GM18870 (cell line): ENCODE measurements at regions not wholly inside any gene's neighbourhood (a gene's known extent, or its start where the extent isn't known, plus 50 kb on each side); places are given as distances from the start of the nearest gene placed in this dataset.

Source experiments
- ATAC-seq: cut with Tn5 transposase; IDR thresholded peaks from one replicate; pipeline ENCODE4 v1.9.1; 2021; ENCODE audit warnings: moderate library complexity; ENCODE audit not compliant: unreplicated experiment

DNA sequence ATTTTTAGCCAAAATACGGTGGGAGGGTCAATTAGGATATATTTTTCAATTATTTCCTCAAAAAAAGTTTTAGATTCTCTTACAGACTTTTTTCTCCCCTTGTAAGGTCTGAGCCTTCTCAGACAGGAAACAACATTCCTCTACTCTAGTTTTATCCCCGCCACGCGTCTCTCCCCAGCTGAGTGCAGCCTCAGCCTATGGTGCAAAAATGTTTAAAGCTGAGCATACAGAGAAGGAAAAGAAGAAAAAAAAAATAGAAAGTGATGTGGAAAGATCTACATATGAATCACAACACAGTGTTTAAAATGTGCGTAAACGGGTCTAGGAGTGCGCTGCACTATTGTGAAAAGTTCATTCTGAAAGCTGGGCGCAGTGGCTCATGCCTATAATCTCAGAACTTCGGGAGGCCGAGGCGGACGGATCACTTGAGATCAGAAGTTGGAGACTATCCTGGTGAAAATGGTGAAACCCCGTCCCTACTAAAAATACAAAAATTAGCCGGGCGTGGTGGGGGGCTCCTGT, 159.0 kb downstream of the TRIM27 start:
- ATAC-seq = no peak

DNA sequence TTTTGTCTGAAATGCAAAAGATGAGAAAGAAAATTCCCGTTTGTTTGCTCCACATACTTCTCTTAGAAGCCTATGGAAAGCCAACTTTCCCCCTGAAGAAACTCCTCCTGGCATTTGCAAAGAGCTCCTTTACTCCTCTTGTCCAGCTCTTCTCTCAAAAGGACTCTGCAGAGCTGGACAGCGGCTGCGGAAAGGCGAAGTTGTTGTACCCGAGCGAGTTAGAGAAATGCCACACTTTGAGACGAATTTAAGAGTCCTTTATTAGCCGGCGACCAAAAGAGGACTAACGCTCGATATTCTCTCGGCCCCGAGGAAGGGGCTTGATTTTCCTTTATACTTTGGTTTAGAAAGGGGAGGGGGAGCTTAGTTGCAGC, 157.8 kb downstream of the TRIM27 start:
- ATAC-seq = no peak

DNA sequence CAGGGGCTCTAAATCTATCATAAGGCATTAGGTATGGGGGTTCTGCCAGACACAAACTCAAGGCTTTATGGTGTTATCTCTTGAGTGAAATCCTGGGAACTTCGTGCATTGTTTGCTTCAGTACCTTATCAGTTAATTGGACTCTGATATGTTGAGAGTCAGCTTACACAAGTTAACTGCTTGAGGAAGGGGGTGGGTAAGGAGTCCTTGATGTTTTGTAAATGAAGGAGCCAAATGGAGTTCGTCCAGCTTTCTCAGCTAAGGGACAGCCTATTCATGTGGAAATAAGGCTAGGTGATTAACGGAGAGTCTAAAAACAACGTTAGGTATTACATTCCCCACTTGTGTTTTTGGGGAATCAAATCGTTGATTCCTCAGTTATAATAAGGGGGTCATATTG, 157.4 kb downstream of the TRIM27 start:
- ATAC-seq = no peak

DNA sequence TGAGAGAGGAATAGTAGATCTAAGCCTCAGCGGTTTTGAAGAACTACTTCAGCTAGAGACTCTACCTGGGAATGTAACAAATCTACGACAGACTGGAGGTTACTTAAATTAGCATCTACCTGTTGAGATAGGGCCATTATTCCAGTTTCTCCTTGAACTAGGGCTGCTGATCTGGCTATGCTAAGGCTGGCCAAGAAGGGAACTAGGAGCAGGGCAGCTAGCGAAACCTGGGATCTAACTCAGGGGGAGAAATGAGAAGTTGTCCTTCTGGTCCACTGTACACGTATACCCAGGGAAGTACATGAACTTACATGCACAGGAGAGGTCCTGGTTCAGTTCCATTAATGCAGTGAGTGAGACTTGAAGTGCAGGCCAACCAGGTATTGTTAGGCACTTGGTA, 156.7 kb downstream of the TRIM27 start:
- ATAC-seq = no peak

DNA sequence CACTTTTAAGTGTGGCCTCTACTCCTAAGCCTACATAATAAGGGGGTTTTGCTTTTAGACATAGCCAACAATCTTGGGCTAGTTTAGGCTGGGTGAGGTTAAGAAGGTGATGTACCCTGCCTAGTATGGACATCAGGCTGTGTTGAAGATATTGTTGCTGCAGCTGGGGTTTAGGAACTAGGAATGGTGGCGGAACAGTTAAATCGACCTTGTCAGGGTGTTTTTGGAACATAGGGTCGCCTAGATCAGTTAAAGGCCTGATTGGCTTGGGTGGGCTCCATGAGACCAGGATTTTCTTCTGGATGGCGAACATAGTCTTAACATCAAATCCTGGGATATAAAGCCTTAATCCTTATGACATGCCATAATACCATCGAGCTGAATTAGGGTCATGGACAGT, 156.1 kb downstream of the TRIM27 start:
- no peak for ATAC-seq

DNA sequence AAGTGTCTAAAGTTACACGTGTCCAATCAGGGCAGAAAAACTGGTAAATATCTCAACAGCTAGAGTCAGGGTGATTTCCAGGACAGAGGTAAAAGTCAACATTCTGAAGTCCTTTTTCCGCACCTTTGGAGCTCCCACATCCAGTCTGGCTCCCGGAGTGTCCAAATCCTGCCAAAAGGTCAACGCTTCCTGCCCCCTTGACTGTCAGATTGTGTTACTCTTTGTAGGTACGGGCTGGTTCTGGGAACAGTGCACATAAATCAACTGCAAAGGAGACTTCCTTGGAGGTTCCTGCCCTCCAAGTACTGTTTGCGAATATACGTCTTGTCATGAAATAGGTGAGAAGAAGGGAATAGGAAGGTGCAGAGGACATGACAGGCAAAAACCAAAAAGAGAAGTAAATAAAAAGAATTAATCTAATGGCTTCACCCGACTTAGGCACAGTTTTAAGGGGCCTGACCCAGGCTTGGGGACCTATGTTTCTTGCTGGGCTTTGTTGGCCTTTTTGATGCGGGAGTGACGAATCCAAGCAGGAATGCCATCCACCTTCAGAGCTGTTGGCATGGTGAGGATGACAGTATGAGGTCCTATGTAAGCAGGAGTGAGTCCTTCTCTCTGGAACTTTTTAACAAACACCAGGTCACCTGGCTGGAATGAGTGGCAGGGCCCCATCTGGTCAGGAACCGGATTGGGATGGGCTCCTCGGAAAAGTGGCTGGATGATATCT, 155.4 kb downstream of the TRIM27 start:
- ATAC-seq = no peak

DNA sequence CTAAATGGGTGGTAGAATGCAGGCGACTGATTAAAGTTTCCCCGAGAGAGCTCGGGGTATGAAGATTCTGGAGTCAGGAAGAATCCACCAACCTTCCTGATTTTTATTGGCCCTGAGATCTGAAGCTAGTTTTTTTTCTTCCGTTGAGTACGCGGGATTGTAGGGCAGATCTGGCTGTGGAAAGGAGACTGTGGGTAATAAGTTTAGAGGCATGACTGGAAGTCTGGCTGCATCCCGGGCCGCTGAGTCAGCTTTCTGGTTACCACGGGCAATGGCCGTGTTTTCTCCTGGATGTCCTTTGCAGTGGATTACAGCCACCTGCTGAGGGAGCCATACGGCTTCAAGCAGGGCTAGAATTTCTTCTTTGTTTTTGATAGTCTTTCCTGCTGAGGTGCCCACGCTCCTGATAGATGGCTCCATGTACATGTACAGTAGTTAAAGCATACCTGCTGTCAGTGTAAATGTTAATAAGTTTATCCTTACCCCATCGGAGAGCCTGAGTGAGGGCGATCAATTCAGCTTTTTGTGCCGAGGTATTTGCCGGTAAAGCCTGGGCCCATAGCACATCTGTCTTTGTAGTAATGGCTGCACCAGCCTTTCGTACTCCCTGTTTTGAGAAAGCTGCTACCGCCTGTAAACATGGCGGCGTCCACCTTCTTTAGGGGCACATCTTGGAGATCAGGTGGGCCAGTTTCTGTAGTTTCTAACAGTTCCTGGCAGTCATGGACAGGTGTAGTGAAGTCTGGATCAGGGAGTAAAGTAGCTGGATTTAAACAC, 154.0 kb downstream of the TRIM27 start:
- ATAC-seq = no peak

DNA sequence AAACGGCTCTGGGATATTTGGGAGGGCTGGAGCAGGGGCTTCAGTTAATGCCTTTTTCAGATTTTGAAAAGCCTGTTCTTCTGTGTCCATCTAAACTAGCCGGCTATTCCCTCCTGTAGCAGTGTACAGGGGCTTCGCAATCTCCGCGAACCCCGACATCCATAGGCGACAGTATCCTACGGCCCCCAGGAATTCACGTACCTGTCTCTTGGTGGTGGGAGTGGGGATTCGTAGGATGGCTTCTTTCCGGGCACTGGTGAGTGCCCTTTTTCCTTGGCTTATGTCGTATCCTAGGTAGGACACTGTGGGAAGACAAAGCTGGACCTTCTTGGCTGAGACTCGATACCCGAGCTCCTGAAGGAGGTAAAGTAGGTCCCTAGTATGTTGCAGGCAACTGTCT, 153.1 kb downstream of the TRIM27 start:
- ATAC-seq = no peak

DNA sequence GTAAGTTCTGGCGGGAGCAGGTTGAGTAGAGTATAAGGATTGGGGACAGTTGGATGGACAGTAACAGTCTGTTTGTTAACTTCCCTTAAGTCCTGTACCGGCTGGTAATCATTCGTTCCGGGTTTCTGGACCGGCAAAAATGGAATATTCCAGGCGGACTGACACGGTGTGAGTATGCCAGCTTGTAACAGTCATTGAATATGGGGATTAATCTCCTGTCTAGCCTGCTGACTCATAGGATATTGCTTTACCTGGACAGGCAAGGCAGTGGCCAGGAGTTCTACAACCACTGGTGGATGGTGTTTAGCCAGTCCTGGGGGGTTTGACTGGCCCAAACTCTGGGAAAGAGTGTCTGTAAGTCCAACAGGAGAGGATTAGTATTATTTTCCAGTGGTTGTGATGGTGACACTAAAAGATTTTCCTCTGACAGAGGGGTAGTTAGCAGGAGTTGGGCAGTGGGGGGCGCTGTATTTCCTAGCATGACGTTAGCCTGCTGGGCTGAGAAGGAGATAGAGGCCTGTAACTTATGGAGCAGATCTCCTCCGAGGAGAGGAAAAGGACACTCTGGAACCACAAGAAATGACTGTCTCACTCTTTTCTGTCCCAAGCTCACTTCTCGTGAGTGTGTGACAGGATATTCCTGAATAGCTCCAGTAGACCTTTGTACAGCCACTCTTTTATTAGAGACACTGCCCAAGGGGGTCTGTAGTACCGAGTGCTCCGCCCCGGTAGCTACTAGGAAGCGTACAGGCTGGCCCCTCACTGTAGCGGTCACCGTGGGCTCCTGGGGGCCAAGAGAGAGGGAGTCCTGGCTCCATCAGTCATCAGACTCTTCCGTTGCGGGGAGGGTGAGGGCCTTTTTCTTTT, 152.2 kb downstream of the TRIM27 start:
- ATAC-seq = no peak

DNA sequence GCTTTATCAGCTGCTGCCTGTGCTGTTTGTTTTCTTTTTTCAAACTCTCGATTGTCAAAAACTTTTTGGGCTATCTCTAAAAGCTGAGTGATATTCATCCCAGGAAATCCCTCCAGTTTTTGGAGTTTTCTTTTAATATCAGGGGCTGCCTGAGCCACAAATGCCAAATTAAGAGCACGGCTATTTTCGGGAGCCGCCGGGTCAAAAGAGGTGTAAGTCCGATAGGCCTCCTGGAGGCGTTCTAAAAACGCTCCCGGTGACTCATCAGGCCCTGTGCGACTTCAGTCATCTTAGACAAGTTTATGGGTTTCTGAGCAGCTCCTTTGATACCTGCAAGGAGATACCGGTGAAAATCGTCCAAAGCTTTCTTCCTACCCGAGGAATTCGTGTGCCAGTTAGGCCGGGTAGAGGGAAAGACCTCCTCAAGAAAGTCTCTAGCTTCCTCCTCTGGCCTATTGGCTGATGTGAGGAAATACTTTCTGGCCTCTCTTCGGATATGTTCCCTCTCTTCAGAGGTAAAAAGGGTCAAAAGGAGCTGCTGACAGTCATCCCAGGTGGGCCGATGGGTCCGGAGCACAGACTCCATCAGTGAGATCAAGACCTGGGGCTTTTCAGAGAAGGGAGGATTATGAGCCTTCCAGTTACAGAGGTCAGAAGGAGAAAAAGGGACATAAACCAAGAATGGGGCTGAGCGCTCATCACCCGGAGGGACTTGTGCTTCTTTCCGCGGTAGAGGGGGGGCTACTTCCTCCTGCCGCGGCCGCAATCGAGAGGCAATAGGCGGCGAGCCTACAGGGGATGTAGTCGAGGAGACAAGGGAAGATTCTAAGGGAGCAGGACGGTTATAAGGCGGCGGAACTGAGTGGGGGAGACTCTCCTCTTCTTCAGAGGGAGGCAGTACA, 151.1 kb downstream of the TRIM27 start:
- no peak for ATAC-seq

DNA sequence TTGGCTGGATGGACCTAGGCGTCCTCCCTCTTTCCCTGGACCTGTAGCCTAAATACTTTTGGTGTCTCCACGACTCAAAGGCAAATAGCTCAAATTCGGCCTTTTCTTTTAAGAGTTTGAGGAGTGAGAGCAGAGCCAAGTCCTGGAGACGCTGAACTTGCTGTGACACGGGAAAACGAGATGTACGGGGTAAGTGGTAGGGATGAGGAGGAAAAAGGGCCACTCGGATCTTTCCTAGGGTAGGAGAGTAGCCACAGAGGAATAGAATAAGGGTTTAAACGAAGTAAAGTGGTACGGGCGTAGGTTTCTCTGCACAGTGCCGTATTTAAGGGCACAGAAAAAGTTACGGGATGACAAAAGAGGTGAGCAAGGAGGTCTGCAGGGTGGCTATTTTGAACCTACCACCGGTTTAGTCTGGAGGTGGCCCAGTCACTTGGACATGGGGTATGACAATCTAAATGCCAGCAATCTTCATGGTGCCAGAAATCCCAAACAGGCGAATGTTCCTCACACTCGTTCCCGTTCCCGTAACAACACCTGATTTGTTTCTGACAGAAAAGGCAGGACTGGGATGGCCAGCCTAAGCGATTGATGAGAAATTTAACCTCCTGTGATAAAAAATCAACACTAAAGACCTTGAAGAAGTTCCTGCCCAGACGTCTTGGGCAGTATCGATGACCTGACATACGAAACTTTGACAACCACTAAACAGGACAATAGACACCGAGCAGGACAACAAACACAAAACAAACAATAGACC, 149.3 kb downstream of the TRIM27 start:
- ATAC-seq = no peak

DNA sequence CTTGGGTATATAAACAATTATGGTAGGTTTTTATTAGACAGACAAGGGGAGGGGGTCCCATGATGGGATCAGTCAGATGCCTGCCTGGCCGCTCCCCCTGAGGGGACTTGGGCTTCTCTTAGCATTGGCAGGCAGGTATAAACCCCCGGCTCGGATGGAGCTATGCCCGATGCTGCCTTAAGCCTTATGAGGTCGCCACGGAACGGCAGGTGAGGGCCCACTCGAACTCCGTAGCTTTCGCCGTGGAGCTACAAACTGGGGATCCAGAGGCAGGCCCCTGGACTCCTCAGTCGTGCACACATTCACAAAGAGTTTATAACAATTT, 148.8 kb downstream of the TRIM27 start:
- ATAC-seq = no peak

DNA sequence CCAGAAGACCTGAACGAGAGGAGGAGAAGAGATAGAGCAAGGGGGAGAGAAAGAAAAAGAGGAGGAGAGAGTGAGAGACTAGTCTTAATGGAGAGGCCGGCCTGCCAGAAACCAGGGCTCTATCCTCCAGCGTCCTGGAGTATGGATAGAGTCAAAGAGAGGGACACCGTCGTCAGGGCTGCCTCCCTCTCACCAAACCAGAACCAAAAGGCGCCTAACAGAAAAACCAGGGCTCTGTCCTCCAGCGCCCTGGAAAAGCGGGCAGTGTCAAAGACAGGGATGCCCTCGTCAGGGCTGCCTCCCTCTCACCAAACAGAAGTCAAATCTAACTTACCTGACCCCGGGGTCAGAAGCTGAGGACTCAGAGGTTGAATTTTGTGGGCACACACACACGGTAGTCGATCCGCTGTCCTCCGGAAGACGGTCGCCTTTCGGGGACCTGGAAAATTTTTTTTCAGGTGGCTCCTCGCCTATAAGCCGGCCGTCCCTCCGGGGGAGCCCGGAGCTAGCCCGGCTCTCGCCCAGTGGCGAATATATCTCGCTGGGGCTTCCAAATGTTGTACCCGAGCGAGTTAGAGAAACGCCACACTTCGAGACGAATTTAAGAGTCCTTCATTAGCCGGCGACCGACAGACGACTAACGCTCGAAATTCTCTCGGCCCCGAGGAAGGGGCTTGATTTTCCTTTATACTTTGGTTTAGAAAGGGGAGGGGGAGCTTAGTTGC, 148.2 kb downstream of the TRIM27 start:
- ATAC-seq = no peak

DNA sequence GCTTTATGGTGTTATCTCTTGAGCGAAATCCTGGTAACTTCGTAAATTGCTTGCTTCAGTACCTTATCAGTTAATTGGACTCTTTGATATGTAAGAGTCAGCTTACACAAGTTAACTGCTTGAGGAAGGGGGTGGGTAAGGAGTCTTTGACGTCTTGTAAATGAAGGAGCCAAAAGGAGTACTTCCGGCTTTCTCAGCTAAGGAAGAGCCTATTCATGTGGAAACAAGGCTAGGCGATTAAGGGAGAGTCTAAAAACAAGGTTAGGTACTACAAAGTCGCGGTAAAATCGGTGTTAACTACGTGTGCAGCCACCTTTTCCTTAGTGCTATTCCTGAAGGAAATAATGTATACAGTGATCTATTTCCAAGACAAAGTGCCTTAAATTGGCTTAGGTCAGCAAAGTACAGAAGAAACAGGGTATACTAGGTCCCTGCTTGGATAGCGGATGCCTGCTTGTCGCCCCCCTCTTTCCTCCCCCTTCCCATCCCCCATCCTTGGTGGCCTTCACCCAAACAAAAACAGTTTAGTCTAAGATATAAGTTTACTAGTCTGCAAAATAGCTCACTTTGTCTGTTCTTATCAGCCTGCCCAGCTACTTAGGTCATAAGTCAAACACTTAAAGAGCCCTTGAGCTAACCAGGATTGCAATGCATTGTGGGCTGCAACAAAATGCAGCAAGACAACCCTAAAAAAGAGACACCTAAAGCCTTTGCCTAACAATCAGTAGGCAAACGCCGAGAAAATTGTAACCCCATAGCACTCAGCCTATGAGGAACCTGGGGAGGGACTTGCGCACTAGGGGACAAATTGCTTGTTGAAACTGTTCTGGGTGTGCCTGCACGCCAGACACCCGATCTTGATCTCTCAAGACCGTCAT, 147.3 kb downstream of the TRIM27 start:
- no peak for ATAC-seq

DNA sequence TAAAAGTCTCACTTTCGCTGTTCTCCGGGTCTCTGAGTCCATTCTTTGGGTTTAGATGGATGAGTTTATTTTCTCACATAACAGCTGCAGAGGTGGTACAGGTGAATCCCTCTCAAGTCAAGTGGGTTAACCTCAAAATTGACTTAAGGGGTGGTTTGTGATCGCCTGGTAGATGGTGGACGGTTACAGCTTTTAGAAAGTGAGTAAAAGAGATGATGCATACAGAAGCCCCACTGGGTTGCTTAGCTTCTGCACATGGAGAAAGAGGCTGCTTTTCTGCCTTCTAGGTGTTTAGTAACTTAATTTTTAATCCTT, 146.7 kb downstream of the TRIM27 start:
- ATAC-seq = no peak

DNA sequence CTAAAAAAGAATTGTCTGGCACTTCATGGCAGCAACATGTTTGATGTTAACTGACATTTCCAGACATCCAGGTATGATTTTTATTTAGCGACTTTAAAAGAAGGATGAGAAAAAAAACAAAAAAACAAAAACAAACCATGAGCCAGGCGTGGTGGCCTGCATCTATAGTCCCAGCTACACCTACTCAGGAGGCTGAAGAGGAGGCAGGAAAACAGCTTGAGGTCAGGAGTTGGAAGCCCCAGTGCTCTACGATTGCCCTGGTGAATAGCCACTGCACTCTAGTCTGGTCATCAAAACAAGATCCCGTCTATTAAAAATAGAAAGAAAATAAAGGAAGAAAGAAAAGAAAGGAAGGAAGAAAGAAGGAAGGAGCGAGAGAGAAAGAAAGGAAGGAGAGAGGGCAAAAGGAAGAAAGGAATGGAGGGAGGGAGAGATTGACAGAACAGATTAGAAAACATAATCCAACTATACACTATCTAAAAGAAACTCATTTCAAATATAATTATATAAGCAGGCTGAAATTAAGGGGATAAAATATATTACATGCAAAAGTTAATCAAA, 141.6 kb downstream of the TRIM27 start:
- ATAC-seq = no peak

DNA sequence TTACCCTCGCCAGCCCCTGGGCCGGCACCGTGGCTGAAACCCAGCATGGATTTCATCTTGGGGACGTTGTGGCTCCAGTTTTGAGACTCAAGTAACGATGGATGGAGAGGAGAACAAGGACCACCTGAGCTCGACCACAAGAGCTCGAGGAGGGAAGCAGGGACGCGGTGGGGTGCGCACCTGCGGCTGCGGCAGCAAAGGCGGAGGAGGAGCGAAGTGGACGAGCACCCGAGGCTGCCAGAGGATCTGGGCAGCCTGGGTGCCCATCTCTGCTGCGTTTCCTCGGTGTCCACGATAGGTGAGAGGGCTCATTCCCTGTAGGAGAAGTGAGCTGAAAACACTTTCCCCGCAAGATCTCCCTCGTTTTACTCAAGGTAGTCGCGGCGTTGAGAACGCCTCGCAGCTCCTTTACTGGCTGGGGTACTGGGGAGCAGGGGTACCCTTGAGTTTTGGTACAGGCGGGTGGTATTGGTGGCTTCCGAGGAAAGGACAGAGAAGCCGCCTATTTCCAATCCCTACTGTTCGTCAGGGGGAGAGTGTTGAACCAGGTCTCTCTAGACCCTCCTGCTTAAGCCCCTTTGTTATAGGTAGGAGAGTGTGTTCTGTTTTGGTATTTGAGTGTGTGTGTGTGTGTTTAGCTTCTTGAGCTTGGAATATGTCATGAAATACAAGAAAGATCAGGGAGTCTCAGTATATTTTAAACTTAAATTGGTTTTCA, 137.7 kb downstream of the TRIM27 start:
- ATAC-seq = no peak
